Embryonic facial prominence (tissue), 1 donor: ENCODE measurements at regions not wholly inside any gene's neighbourhood (a gene's known extent, or its start where the extent isn't known, plus 50 kb on each side); places are given as distances from the start of the nearest gene placed in this dataset.

Experiments
- DNase-seq: peaks from one replicate; pipeline ENCODE4 v3.0.0-alpha.2; 2016; ENCODE audit errors: extremely low spot score

- no peak for DNase-seq
These were observed 245.0 kb upstream of the IRX5 start for GRCh38 chr16:54685682-54686081.

- DNase-seq = no peak
These were observed 251.1 kb upstream of the IRX5 start for GRCh38 chr16:54679531-54679930.

GRCh38 chr16:54677308-54677950, 253.2 kb upstream of the IRX5 start:
- DNase-seq = no peak

- DNase-seq = no peak
These were observed 257.4 kb upstream of the IRX5 start for GRCh38 chr16:54673313-54673712.

GRCh38 chr16:54672500-54672899, 258.2 kb upstream of the IRX5 start:
- DNase-seq = no peak

GRCh38 chr16:54657709-54658102, 273.0 kb upstream of the IRX5 start:
- no peak for DNase-seq

- DNase-seq = no peak
These were observed 273.5 kb upstream of the IRX5 start for GRCh38 chr16:54657058-54657708.

GRCh38 chr16:54655121-54655590, 275.5 kb upstream of the IRX5 start:
- DNase-seq = no peak

- no peak for DNase-seq
These were observed 276.2 kb upstream of the IRX5 start for GRCh38 chr16:54654429-54654828.

- DNase-seq = no peak
These were observed 278.4 kb upstream of the IRX5 start for GRCh38 chr16:54652201-54652770.

- DNase-seq = no peak
These were observed 279.0 kb upstream of the IRX5 start for GRCh38 chr16:54651440-54652195.

GRCh38 chr16:54649876-54650275, 280.8 kb upstream of the IRX5 start:
- no peak for DNase-seq

- no peak for DNase-seq
These were observed 282.1 kb upstream of the IRX5 start for GRCh38 chr16:54648575-54648974.

- DNase-seq = no peak
These were observed 282.9 kb upstream of the IRX5 start for GRCh38 chr16:54647725-54648221.

- DNase-seq = no peak
These were observed 283.4 kb upstream of the IRX5 start for GRCh38 chr16:54647216-54647615.

GRCh38 chr16:54645345-54645744, 285.3 kb upstream of the IRX5 start:
- DNase-seq = no peak

GRCh38 chr16:54636221-54636793, 294.4 kb upstream of the IRX5 start:
- no peak for DNase-seq

- DNase-seq = no peak
These were observed 296.7 kb upstream of the IRX5 start for GRCh38 chr16:54633943-54634362.

- no peak for DNase-seq
These were observed 298.1 kb upstream of the IRX5 start for GRCh38 chr16:54632322-54633220.

- DNase-seq = no peak
These were observed 298.9 kb upstream of the IRX5 start for GRCh38 chr16:54631782-54632181.
